ENCODE measurements at regions not wholly inside any gene's neighbourhood (a gene's known extent, or its start where the extent isn't known, plus 50 kb on each side); places are given as distances from the start of the nearest gene placed in this dataset.

DNA sequence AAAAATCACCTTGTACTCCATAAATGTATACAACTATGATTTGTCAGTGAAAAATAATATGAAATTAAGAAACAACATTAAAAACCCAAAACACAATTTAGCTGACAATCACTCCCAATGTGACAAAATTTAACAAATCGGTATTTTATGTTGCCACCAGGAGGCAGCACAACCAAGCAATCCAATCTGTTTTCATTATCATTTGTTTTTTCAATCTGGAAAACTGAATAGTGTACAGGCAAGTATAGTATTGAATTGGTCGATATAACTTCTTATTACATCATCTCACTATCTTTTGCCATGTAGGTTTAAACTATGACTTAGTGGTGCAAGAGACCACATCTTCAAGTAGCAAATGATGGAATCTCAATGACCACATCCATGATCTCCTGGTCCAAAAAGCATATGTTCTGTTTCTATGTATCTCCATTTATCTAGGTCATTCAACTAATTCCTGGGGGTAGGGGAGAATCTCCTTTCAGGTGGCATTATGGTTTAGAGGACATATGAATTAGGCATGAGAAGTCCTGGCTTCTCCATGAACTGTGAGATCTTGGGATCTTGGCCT lies 112.9 kb upstream of the AGA start:
- H3K79me2 ChIP-seq (ENCODE audit: insufficient read depth, low read length), result no peaks in the 10 kb centered on the region
- no peaks in the 10 kb centered on the region for H3K36me3 ChIP-seq (ENCODE audit: insufficient read depth, low read length)
- H3K27me3 ChIP-seq (ENCODE audit: insufficient read depth, low read length), result no peaks in the 10 kb centered on the region
- no peaks in the 10 kb centered on the region for H4K20me1 ChIP-seq (ENCODE audit: insufficient read depth, low read length)
- TF ChIP-seq, protein P1, sequence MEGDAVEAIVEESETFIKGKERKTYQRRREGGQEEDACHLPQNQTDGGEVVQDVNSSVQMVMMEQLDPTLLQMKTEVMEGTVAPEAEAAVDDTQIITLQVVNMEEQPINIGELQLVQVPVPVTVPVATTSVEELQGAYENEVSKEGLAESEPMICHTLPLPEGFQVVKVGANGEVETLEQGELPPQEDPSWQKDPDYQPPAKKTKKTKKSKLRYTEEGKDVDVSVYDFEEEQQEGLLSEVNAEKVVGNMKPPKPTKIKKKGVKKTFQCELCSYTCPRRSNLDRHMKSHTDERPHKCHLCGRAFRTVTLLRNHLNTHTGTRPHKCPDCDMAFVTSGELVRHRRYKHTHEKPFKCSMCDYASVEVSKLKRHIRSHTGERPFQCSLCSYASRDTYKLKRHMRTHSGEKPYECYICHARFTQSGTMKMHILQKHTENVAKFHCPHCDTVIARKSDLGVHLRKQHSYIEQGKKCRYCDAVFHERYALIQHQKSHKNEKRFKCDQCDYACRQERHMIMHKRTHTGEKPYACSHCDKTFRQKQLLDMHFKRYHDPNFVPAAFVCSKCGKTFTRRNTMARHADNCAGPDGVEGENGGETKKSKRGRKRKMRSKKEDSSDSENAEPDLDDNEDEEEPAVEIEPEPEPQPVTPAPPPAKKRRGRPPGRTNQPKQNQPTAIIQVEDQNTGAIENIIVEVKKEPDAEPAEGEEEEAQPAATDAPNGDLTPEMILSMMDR (IDR thresholded peaks at IDR 0.05; ENCODE audit: extremely low read depth, low read depth, low read length), result peak; percentile 71
- no peak overlapping the region for H2AFZ ChIP-seq (ENCODE audit: low read length)
- DNase-seq (ENCODE audit: insufficient read length, low spot score, missing footprints), result peak; percentile 86
- no peaks in the 10 kb centered on the region for H3K4me1 ChIP-seq (ENCODE audit: insufficient read depth, low read length)
- H3K9me3 ChIP-seq (ENCODE audit: low read depth, low read length), result no peaks in the 10 kb centered on the region
- no peak overlapping the region for H3K4me3 ChIP-seq (ENCODE audit: insufficient read depth, low read length)
- no peak overlapping the region for H3K27ac ChIP-seq (ENCODE audit: low read depth, low read length)
- no peak overlapping the region for H3K4me2 ChIP-seq (ENCODE audit: insufficient read depth, low read length)

GRCh38 chr4:177557416-177557815 lies 115.2 kb upstream of the AGA start:
- no peaks in the 10 kb centered on the region for H3K27me3 ChIP-seq (ENCODE audit: insufficient read depth, low read length)
- no peaks in the 10 kb centered on the region for H3K4me1 ChIP-seq (ENCODE audit: insufficient read depth, low read length)
- no peaks in the 10 kb centered on the region for H4K20me1 ChIP-seq (ENCODE audit: insufficient read depth, low read length)
- H3K36me3 ChIP-seq (ENCODE audit: insufficient read depth, low read length), result no peaks in the 10 kb centered on the region
- H3K27ac ChIP-seq (ENCODE audit: low read depth, low read length), result no peak overlapping the region
- H3K4me2 ChIP-seq (ENCODE audit: insufficient read depth, low read length), result no peak overlapping the region
- H3K9me3 ChIP-seq (ENCODE audit: low read depth, low read length), result no peaks in the 10 kb centered on the region
- no peak overlapping the region for H3K4me3 ChIP-seq (ENCODE audit: insufficient read depth, low read length)
- TF ChIP-seq, protein P1 (IDR thresholded peaks at IDR 0.05; ENCODE audit: extremely low read depth, low read depth, low read length), result no peak
- H2AFZ ChIP-seq (ENCODE audit: low read length), result no peak overlapping the region
- peak; percentile 42 for DNase-seq (ENCODE audit: insufficient read length, low spot score, missing footprints)
- H3K79me2 ChIP-seq (ENCODE audit: insufficient read depth, low read length), result no peaks in the 10 kb centered on the region

DNA sequence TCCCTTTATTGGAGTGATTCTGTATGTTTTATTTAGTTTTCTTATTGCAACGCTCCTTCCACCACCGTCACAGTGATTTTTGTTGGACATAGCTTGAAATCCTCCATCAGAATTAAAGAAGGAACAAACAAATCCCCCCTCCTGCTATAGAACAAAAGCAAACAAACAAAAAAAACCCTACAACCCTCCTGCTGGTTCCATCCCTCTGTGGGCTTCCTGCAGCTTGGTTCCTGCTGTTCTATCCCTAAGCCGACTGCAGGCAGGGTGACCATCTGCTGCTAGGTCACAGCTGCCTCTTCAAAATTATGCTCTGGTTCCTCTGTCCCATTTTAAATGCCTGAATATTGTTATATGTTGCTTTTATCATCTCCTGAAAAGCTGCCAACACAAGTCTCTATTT lies 116.8 kb upstream of the AGA start:
- TF ChIP-seq, protein P1 (IDR thresholded peaks at IDR 0.05; ENCODE audit: extremely low read depth, low read depth, low read length), result no peak
- Histone ChIP-seq H3K27me3 (ENCODE audit: insufficient read depth, low read length) (no peaks in the 10 kb centered on the region), H3K4me2 (ENCODE audit: insufficient read depth, low read length) (no peak overlapping the region), H3K4me1 (ENCODE audit: insufficient read depth, low read length) (no peaks in the 10 kb centered on the region), H3K79me2 (ENCODE audit: insufficient read depth, low read length) (no peaks in the 10 kb centered on the region), H3K36me3 (ENCODE audit: insufficient read depth, low read length) (no peaks in the 10 kb centered on the region), H3K27ac (ENCODE audit: low read depth, low read length) (no peak overlapping the region), H3K9me3 (ENCODE audit: low read depth, low read length) (no peaks in the 10 kb centered on the region), H4K20me1 (ENCODE audit: insufficient read depth, low read length) (no peaks in the 10 kb centered on the region), H3K4me3 (ENCODE audit: insufficient read depth, low read length) (no peak overlapping the region), H2AFZ (ENCODE audit: low read length) (no peak overlapping the region)
- DNase-seq (ENCODE audit: insufficient read length, low spot score, missing footprints), result no peak

DNA sequence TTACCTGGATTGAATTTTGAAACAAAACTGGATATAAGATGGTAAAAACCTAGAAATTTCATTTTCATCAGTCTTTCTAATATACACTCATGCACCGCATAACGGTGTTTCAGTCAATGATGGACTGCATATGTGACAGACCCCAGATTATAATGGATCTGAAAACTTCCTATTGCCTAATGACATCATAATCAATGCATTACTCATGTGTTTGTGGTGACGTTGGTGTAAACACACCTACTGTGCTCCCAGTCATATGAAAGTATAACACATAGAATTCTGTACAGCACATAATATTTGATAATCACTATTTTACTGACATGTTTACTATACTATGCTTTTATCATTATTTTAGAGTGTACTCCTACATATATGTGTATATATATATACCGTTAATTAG lies 119.9 kb upstream of the AGA start:
- Histone ChIP-seq H3K4me3 (ENCODE audit: insufficient read depth, low read length) (no peak overlapping the region), H3K27me3 (ENCODE audit: insufficient read depth, low read length) (no peaks in the 10 kb centered on the region), H3K4me2 (ENCODE audit: insufficient read depth, low read length) (no peak overlapping the region), H3K27ac (ENCODE audit: low read depth, low read length) (no peak overlapping the region), H3K79me2 (ENCODE audit: insufficient read depth, low read length) (no peaks in the 10 kb centered on the region), H2AFZ (ENCODE audit: low read length) (no peak overlapping the region), H3K4me1 (ENCODE audit: insufficient read depth, low read length) (no peaks in the 10 kb centered on the region), H4K20me1 (ENCODE audit: insufficient read depth, low read length) (no peaks in the 10 kb centered on the region), H3K36me3 (ENCODE audit: insufficient read depth, low read length) (no peaks in the 10 kb centered on the region), H3K9me3 (ENCODE audit: low read depth, low read length) (no peaks in the 10 kb centered on the region)
- TF ChIP-seq, protein P1 (IDR thresholded peaks at IDR 0.05; ENCODE audit: extremely low read depth, low read depth, low read length), result no peak
- DNase-seq (ENCODE audit: insufficient read length, low spot score, missing footprints), result no peak
